Heart right ventricle (tissue), 16 donors: ENCODE measurements at regions not wholly inside any gene's neighbourhood (a gene's known extent, or its start where the extent isn't known, plus 50 kb on each side); places are given as distances from the start of the nearest gene placed in this dataset.
"Not testable (repeated sequence)": the region's sequence is repeated elsewhere in the genome, so short reads cannot be mapped to it uniquely, and the experiment has no call there.

ENCODE experiments used
- ATAC-seq, 8 donors: fragments of 200-7000 bp; cut with Tn5 transposase; one replicate each; pipeline ENCODE4 v1.9.1; 2020; ENCODE audit warnings: mild to moderate bottlenecking in 8 of 8, moderate library complexity in 8 of 8, moderate number of reproducible peaks in 1 of 8
- DNase-seq, 2 donors: peaks; one replicate each; pipeline ENCODE4 v3.0.0-alpha.2; 2020
- H3K27ac ChIP-seq, 10 donors: fragments of 200-600 bp; sonication (generic) in 2 of 10; one replicate each; pipeline versions ENCODE4 v1.5.0 to v1.8.0; 2020 to 2022; ENCODE audit warnings: mild to moderate bottlenecking in 3 of 10
- H3K27me3 ChIP-seq, 7 donors: fragments of 200-600 bp; one replicate each; pipeline ENCODE4 v1.8.0; 2021 to 2022; ENCODE audit warnings: mild to moderate bottlenecking in 2 of 7
- H3K36me3 ChIP-seq, 9 donors: fragments of 200-600 bp; sonication (generic) in 1 of 9; one replicate each; pipeline versions ENCODE4 v1.5.0 to v1.8.0; 2020 to 2022; ENCODE audit warnings: mild to moderate bottlenecking in 2 of 9
- H3K4me1 ChIP-seq, 9 donors: fragments of 200-600 bp; sonication (generic) in 1 of 9; one replicate each; pipeline versions ENCODE4 v1.5.0 to v1.8.0; 2020 to 2022; ENCODE audit warnings: mild to moderate bottlenecking in 4 of 9
- H3K4me3 ChIP-seq, 10 donors: fragments of 200-600 bp; sonication (generic) in 2 of 10; one replicate each; pipeline versions ENCODE4 v1.5.0 to v1.8.0; 2020 to 2022; ENCODE audit warnings: mild to moderate bottlenecking in 7 of 10, moderate library complexity in 2 of 10
- H3K9me3 ChIP-seq, 11 donors: fragments of 200-600 bp in 10 of 11; sonication (generic) in 2 of 11; one replicate each; pipeline versions ENCODE4 v1.5.0 to v1.8.0; 2013 to 2022; ENCODE audit warnings: mild to moderate bottlenecking in 2 of 11, control low read depth in 1 of 11, moderate library complexity in 1 of 11
- CTCF ChIP-seq, 9 donors: fragments of 200-600 bp; sonication (generic) in 2 of 9; IDR thresholded peaks; one replicate each; pipeline versions ENCODE4 v1.5.0 to v1.8.0; 2021 to 2022; ENCODE audit warnings: antibody characterized with exemption in 9 of 9, mild to moderate bottlenecking in 5 of 9, moderate library complexity in 1 of 9
- WGBS, 2 donors: extraction: QIAGEN DNeasy Blood & Tissue Kit; methylation state at CpG; one replicate each; pipeline ENCODE4 v1.1.7; 2013; ENCODE audit warnings: inconsistent platforms in 1 of 2; 5-methylcytosine and 5-hydroxymethylcytosine counted together
- intact Hi-C, 10 donors: fragments of 100-400 bp; cut with DNase I; formaldehyde crosslinking; loops; one replicate each; pipeline versions ENCODE4 v1.11.1 to v1.14.2; 2022
- donor health status: Arrhythmogenic right ventricular cardiomyopathy.
- donor health status: ischemic (EF 13 %, LVEDD 7.1; RV severe dilation, severe dysfunction).
- donor health status: healthy with polysubstance abuse.
- donor health status: DM: no; HTN: yes; CAD: no.
- donor health status: DM: no; HTN: no; CAD: no.
- donor health status: ischemic (EF 25% LVEDD 6.9; RV normal size, moderate dysfunction).
- donor health status: ischemic (EF 25% LVEDD 5.7; RV mildly dilated, moderate dysfunction).
- donor health status: healthy.
- donor health status: DM: yes; HTN: yes; CAD: no.
- donor health status: Ischemic cardiomyopathy.
- donor health status: ischemic (EF 35%, LVEDD 5.7; RV mildly dilated, moderate dysfunction).
- donor health status: nonischemic (EF 11% LVEDD 7.7; RV severe dilation, severe dysfunction).
- donor health status: DM: yes; HTN: yes; CAD: no.
- donor health status: PGD.
- donor health status: ischemic (EF 29% LVEDD 5.4; RV normal size, mild dysfunction).
- donor health status: nonischemic (EF 23%, LVEDD 6.1; RV moderate dilation, normal function).

GRCh38 chr14:50028458-50028857 lies 87.9 kb downstream of the VCPKMT start:
- ATAC-seq, result no peak
- 81% methylated on average over 6 of the region's 6 CpGs for WGBS, 2 donors

GRCh38 chr14:50030036-50030435 lies 86.3 kb downstream of the VCPKMT start:
- Histone ChIP-seq H3K36me3 (no peaks in the 10 kb centered on the region), H3K27me3 (no peaks in the 10 kb centered on the region), H3K4me3 (no peak overlapping the region), H3K27ac (no peak overlapping the region), H3K4me1 (peaks cover 0 to 23% (median 0%) of the 10 kb centered on the region in 9 donors), H3K9me3 (peaks cover 0 to 11% (median 8%) of the 10 kb centered on the region in 11 donors)
- DNase-seq, result no peak
- TF ChIP-seq CTCF (IDR thresholded peaks at IDR 0.05), result no peak
- no peak for ATAC-seq
- WGBS, 2 donors, result 90 to 98% methylated on average over 2 of the region's 2 CpGs
- intact Hi-C loops, result no loop called here

More at GRCh38 chr14:50028458-50028857, 87.9 kb downstream of the VCPKMT start:
- TF ChIP-seq CTCF (IDR thresholded peaks at IDR 0.05), result no peak
- no peaks in the 10 kb centered on the region for H3K27me3 ChIP-seq
- DNase-seq, result no peak
- no peaks in the 10 kb centered on the region for H3K36me3 ChIP-seq
- intact Hi-C loops, result no loop called here
- H3K4me1 ChIP-seq, result peaks cover 0 to 23% (median 0%) of the 10 kb centered on the region in 9 donors
- H3K27ac ChIP-seq, result no peak overlapping the region
- peaks cover 0 to 13% (median 8%) of the 10 kb centered on the region in 11 donors for H3K9me3 ChIP-seq
- no peak overlapping the region for H3K4me3 ChIP-seq

- H3K9me3 ChIP-seq, H3K4me3 ChIP-seq, H3K27me3 ChIP-seq, ATAC-seq, DNase-seq, intact Hi-C loops, H3K36me3 ChIP-seq: not testable (repeated sequence)
- peak overlapping the region in 1 of 10 donors; percentile 71 for H3K27ac ChIP-seq
- H3K4me1 ChIP-seq, result peaks cover 0 to 23% (median 0%) of the 10 kb centered on the region in 9 donors
- 88 to 93% methylated on average over 1 of the region's 1 CpG for WGBS, 2 donors
Observed at GRCh38 chr14:50030911-50031310, 85.5 kb downstream of the VCPKMT start.

- H3K9me3 ChIP-seq, result no peaks in the 10 kb centered on the region
- 71 to 75% methylated on average over 4 of the region's 4 CpGs for WGBS, 2 donors
- ATAC-seq (peak in 4 of 8 donors; percentile 36 to 64 (median 53)), DNase-seq (no peak)
- no peak overlapping the region for H3K4me3 ChIP-seq
- no peak for TF ChIP-seq CTCF (IDR thresholded peaks at IDR 0.05)
- intact Hi-C loops, result no loop called here
- no peaks in the 10 kb centered on the region for H3K36me3 ChIP-seq
- no peaks in the 10 kb centered on the region for H3K27me3 ChIP-seq
- H3K27ac ChIP-seq, result peak overlapping the region in 3 of 10 donors; percentile 7 to 71 (median 32)
- peaks cover 0 to 23% (median 0%) of the 10 kb centered on the region in 9 donors for H3K4me1 ChIP-seq
Observed at GRCh38 chr14:50031602-50032313, 84.6 kb downstream of the VCPKMT start.

GRCh38 chr14:50032462-50033167 lies 83.8 kb downstream of the VCPKMT start:
- 89 to 93% methylated on average over 8 of the region's 8 CpGs for WGBS, 2 donors
- peaks cover 0 to 24% (median 0%) of the 10 kb centered on the region in 9 donors for H3K4me1 ChIP-seq
- H3K27me3 ChIP-seq, H3K9me3 ChIP-seq, ATAC-seq, H3K36me3 ChIP-seq, H3K4me3 ChIP-seq, DNase-seq, intact Hi-C loops: not testable (repeated sequence)
- H3K27ac ChIP-seq, result peak overlapping the region in 1 of 10 donors; percentile 31
